Gastrocnemius medialis (tissue), 4 donors: ENCODE measurements at regions not wholly inside any gene's neighbourhood (a gene's known extent, or its start where the extent isn't known, plus 50 kb on each side); places are given as distances from the start of the nearest gene placed in this dataset.
"Not testable (repeated sequence)": the region's sequence is repeated elsewhere in the genome, so short reads cannot be mapped to it uniquely, and the experiment has no call there.

ENCODE experiments used
- ATAC-seq, 2 donors: fragments of 150-250 bp; one replicate each; pipeline ENCODE4 v1.9.1; 2016
- DNase-seq, 2 donors: peaks; one replicate each; pipeline ENCODE4 v3.0.0-alpha.2; 2019
- H3K27ac ChIP-seq, 4 donors: fragments of 200-600 bp; sonication (generic); 1 replicate in 1 of 4; 2 replicates in 3 of 4; pipeline ENCODE4 v1.5.1; 2016 to 2018; ENCODE audit warnings: mild to moderate bottlenecking in 2 of 4, moderate library complexity in 1 of 4
- H3K27me3 ChIP-seq, 3 donors: fragments of 200-600 bp; sonication (generic) in 2 of 3; 1 replicate in 1 of 3; 2 replicates in 2 of 3; pipeline versions ENCODE4 v1.5.1 to v1.6.0; 2016 to 2019; ENCODE audit warnings: mild to moderate bottlenecking in 1 of 3, moderate library complexity in 1 of 3
- H3K36me3 ChIP-seq, 2 donors: fragments of 200-600 bp; sonication (generic) in 1 of 2; one replicate each; pipeline ENCODE4 v1.5.1; 2017 to 2018
- H3K4me1 ChIP-seq, 2 donors: fragments of 200-600 bp; sonication (generic) in 1 of 2; one replicate each; pipeline ENCODE4 v1.5.1; 2016 to 2017; ENCODE audit warnings: mild to moderate bottlenecking in 2 of 2
- H3K4me3 ChIP-seq, 4 donors: fragments of 200-600 bp; sonication (generic) in 3 of 4; 1 replicate in 1 of 4; 2 replicates in 3 of 4; pipeline ENCODE4 v1.5.1; 2016 to 2019; ENCODE audit warnings: mild to moderate bottlenecking in 2 of 4
- H3K9me3 ChIP-seq, 3 donors: fragments of 200-600 bp; sonication (generic) in 2 of 3; 1 replicate in 1 of 3; 2 replicates in 2 of 3; pipeline ENCODE4 v1.5.1; 2016 to 2019
- CTCF ChIP-seq, 5 experiments: fragments of 450-650 bp in 3 of 5; fragments of 200-600 bp in 2 of 5; sonication (generic) in 2 of 5; IDR thresholded peaks in 4 of 5; conservative IDR thresholded peaks in 1 of 5; 1 replicate in 4 of 5; 2 replicates in 1 of 5; pipeline ENCODE4 v1.5.1; 2016 to 2019; ENCODE audit warnings: antibody characterized with exemption in 5 of 5, mild to moderate bottlenecking in 3 of 5, moderate library complexity in 3 of 5
- POLR2A ChIP-seq, 2 donors: fragments of 450-650 bp; IDR thresholded peaks; one replicate each; pipeline ENCODE4 v1.6.1; 2017; ENCODE audit warnings: antibody characterized with exemption in 2 of 2, mild to moderate bottlenecking in 2 of 2, moderate library complexity in 2 of 2
- in situ Hi-C, 4 donors: fragments of 200-750 bp; cut with MboI; loops; one replicate each; pipeline versions ENCODE4 v1.15.0 to v1.8.0; 2017; ENCODE audit warnings: low sequenced_read_pairs in 4 of 4
- intact Hi-C: fragments of 100-400 bp; cut with DNase I; formaldehyde crosslinking; loops from one replicate; pipeline ENCODE4 v1.15.1; 2023; ENCODE audit warnings: low total_unique reads

GRCh38 chr18:35808796-35809195 is 163.7 kb upstream of the RMP24 start:
- in situ Hi-C loops, result no loop called here
- Histone ChIP-seq H3K36me3 (no peaks in the 10 kb centered on the region), H3K27ac (no peak overlapping the region), H3K27me3 (no peaks in the 10 kb centered on the region), H3K4me3 (no peak overlapping the region), H3K9me3 (no peaks in the 10 kb centered on the region), H3K4me1 (no peaks in the 10 kb centered on the region)
- TF ChIP-seq CTCF (IDR thresholded peaks at IDR 0.05 in 4 of 5, conservative IDR thresholded peaks at IDR 0.05 in 1 of 5), result no peak
- TF ChIP-seq POLR2A (IDR thresholded peaks at IDR 0.05), result no peak
- no peak for DNase-seq
- no peak for ATAC-seq
- intact Hi-C loops, result no loop called here

- DNase-seq, result no peak
- ATAC-seq, result no peak
- H3K27me3 ChIP-seq, result no peaks in the 10 kb centered on the region
- in situ Hi-C loops (no loop called here), intact Hi-C loops (no loop called here)
- no peak overlapping the region for H3K27ac ChIP-seq
- no peak overlapping the region for H3K4me3 ChIP-seq
- H3K4me1 ChIP-seq, result no peaks in the 10 kb centered on the region
- no peaks in the 10 kb centered on the region for H3K36me3 ChIP-seq
- no peaks in the 10 kb centered on the region for H3K9me3 ChIP-seq
- no peak for TF ChIP-seq POLR2A (IDR thresholded peaks at IDR 0.05)
- TF ChIP-seq CTCF (IDR thresholded peaks at IDR 0.05 in 4 of 5, conservative IDR thresholded peaks at IDR 0.05 in 1 of 5), result no peak
Measured at GRCh38 chr18:35810520-35810919, 162.0 kb upstream of the RMP24 start.

- Histone ChIP-seq H3K4me3 (no peak overlapping the region), H3K36me3 (no peaks in the 10 kb centered on the region), H3K27ac (no peak overlapping the region), H3K27me3 (no peaks in the 10 kb centered on the region), H3K4me1 (no peaks in the 10 kb centered on the region), H3K9me3 (no peaks in the 10 kb centered on the region)
- no peak for DNase-seq
- ATAC-seq, result no peak
- intact Hi-C loops, result no loop called here
- in situ Hi-C loops, result no loop called here
- no peak for TF ChIP-seq POLR2A (IDR thresholded peaks at IDR 0.05)
- TF ChIP-seq CTCF (IDR thresholded peaks at IDR 0.05 in 4 of 5, conservative IDR thresholded peaks at IDR 0.05 in 1 of 5), result no peak
Measured at GRCh38 chr18:35811896-35812295, 160.6 kb upstream of the RMP24 start.

- intact Hi-C loops, H3K9me3 ChIP-seq, H3K27ac ChIP-seq, H3K36me3 ChIP-seq, H3K27me3 ChIP-seq, H3K4me1 ChIP-seq, ATAC-seq, H3K4me3 ChIP-seq, DNase-seq, in situ Hi-C loops: not testable (repeated sequence)
Measured at GRCh38 chr18:35815011-35815410, 157.5 kb upstream of the RMP24 start.

- no peaks in the 10 kb centered on the region for H3K4me1 ChIP-seq
- ATAC-seq (no peak), DNase-seq (no peak)
- no peaks in the 10 kb centered on the region for H3K36me3 ChIP-seq
- intact Hi-C loops, result no loop called here
- H3K9me3 ChIP-seq, result no peaks in the 10 kb centered on the region
- in situ Hi-C loops, result no loop called here
- H3K27me3 ChIP-seq, result no peaks in the 10 kb centered on the region
- H3K27ac ChIP-seq, result no peak overlapping the region
- H3K4me3 ChIP-seq, result no peak overlapping the region
- TF ChIP-seq CTCF (IDR thresholded peaks at IDR 0.05 in 4 of 5, conservative IDR thresholded peaks at IDR 0.05 in 1 of 5), result no peak
- TF ChIP-seq POLR2A (IDR thresholded peaks at IDR 0.05), result no peak
Measured at GRCh38 chr18:35816003-35816402, 156.5 kb upstream of the RMP24 start.
